Spinal cord (tissue), 9 donors: ENCODE measurements at regions not wholly inside any gene's neighbourhood (a gene's known extent, or its start where the extent isn't known, plus 50 kb on each side); places are given as distances from the start of the nearest gene placed in this dataset.

Experiments used
- DNase-seq, 6 donors: peaks; one replicate each; pipeline versions ENCODE4 v3.0.0 to v3.0.0-alpha.2; 2013 to 2015; ENCODE audit warnings: low spot score in 6 of 6, low read depth in 4 of 6
- H3K27ac ChIP-seq: one replicate; pipeline ENCODE4 v1.5.1; 2013; ENCODE audit warnings: low read depth, low read length, control low read depth
- H3K27me3 ChIP-seq: one replicate; pipeline ENCODE4 v1.6.1; 2013; ENCODE audit warnings: low read length; ENCODE audit not compliant: control insufficient read depth, insufficient read depth
- H3K36me3 ChIP-seq: one replicate; pipeline ENCODE4 v1.6.1; 2013; ENCODE audit warnings: low read length; ENCODE audit not compliant: control insufficient read depth, insufficient read depth
- H3K4me1 ChIP-seq: one replicate; pipeline ENCODE4 v1.6.1; 2013; ENCODE audit warnings: low read length; ENCODE audit not compliant: control insufficient read depth, insufficient read depth
- H3K4me3 ChIP-seq: one replicate; pipeline ENCODE4 v1.5.1; 2013; ENCODE audit warnings: low read depth, low read length, control low read depth
- H3K9me3 ChIP-seq: one replicate; pipeline ENCODE4 v1.6.1; 2013; ENCODE audit warnings: low read length; ENCODE audit not compliant: control insufficient read depth, insufficient read depth
- WGBS: methylation state at CpG from one replicate; pipeline ENCODE4 v1.1.5; 2013; ENCODE audit warnings: missing lambda C conversion rate; ENCODE audit not compliant: insufficient coverage; 5-methylcytosine and 5-hydroxymethylcytosine counted together
- donor health status: healthy.

DNA sequence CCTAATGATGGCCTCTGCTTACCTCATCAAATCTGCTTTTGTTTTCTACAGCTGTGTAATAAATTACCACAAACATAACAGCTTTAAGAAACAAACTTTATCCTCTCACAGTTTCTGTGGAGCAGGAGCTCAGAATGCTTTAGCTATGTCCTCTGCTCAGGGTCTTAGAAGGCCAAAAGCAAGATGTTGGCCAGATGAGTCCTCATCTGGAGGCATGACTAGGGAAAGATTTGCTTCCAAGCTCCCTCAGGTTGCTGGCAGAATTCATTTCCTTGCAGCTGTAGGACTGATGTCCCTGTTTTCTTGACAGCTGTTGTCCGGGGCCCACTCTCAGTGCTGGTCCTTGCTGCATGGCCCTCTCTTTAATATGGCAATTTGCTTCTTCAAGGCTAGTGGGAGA lies 116.7 kb upstream of the PDE5A start:
- no peak overlapping the region for H3K4me3 ChIP-seq
- H3K9me3 ChIP-seq, result no peaks in the 10 kb centered on the region
- no peak for DNase-seq
- no peaks in the 10 kb centered on the region for H3K27me3 ChIP-seq
- H3K4me1 ChIP-seq, result no peaks in the 10 kb centered on the region
- H3K36me3 ChIP-seq, result no peaks in the 10 kb centered on the region
- H3K27ac ChIP-seq, result no peak overlapping the region
- 80% methylated on average over 1 of the region's 1 CpG for WGBS

DNA sequence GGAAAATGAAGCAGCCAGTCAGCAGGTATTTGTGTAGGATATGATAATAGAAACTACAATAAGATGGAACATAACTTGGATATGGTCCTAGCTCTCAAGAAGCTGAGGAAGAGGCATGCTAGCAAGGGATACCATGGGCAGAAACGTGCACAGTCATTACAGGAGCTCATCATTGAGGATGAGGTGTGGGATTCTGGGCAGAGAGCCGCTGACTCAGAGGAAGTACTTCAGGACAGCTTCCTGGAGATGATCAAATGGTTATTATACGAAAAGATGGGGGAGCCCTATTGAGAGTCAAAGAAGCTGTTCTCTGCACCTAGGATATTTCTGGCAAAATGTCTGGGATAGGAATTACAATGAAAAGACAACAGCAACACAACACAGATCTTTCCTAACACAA lies 116.0 kb upstream of the PDE5A start:
- no peaks in the 10 kb centered on the region for H3K27me3 ChIP-seq
- no peak overlapping the region for H3K27ac ChIP-seq
- H3K4me1 ChIP-seq, result no peaks in the 10 kb centered on the region
- no peak for DNase-seq
- no peaks in the 10 kb centered on the region for H3K9me3 ChIP-seq
- WGBS, result 67% methylated on average over 1 of the region's 3 CpGs
- H3K36me3 ChIP-seq, result no peaks in the 10 kb centered on the region
- H3K4me3 ChIP-seq, result no peak overlapping the region

DNA sequence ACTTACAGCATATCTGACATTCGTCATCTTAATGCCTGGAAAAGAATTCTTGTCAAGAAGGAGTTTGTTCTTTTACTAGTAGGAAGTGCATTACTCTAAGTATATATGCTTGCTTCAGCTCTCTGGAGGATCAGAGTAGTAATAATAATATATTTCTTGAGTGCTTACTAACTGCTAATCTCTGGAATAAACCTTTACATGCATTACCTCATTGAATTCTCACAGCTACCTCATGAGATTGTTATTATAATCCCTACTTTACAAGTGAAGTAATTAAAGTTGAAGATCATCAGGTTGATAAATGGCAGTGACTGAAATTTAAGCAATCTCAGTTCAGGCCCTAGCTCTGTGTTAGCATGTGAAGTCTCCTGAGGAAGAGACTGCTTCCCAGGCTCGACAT lies 115.0 kb upstream of the PDE5A start:
- no peaks in the 10 kb centered on the region for H3K9me3 ChIP-seq
- H3K4me1 ChIP-seq, result no peaks in the 10 kb centered on the region
- WGBS, result 80% methylated on average over 1 of the region's 2 CpGs
- no peaks in the 10 kb centered on the region for H3K36me3 ChIP-seq
- no peaks in the 10 kb centered on the region for H3K27me3 ChIP-seq
- no peak for DNase-seq
- H3K27ac ChIP-seq, result no peak overlapping the region
- H3K4me3 ChIP-seq, result no peak overlapping the region

DNA sequence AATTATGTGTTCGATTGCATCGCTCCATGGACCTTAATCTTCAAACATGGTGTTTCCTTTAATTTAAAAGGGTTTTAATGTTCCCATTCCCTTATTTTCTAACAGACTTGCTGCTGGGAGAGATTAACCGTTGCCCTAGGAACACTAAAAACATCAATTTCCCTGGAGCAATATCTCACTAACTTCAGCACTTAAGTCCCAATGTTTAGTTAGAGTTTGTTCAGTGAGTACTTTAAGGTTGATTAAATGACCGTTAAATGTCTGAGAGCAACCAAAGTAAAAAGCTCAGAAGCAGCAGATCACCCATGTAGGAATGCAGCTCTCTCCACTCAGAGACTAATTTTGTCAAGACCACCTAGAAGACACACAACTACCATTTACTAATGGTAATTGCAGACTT lies 111.2 kb upstream of the PDE5A start:
- no peaks in the 10 kb centered on the region for H3K27me3 ChIP-seq
- no CpG with 5 or more reads among the region's 4 CpGs for WGBS

DNA sequence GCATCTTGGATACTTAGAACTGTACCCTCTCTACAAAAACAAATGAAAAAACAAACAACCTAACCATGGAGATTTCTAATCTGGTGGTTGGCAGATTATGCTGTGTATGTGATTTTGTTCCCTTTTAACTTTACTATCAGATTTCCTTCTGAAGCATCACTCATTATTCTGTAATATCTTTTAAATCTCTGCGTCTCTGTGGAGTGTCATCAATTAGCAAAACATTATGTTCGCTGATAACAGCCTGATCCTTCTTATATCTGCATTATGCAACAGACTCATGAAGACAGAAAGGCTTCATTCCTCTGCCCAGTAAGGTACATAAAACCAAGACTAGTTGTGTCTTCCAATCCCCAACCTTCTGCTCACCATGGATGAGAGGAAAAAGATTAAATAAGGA lies 110.3 kb upstream of the PDE5A start:
- H3K9me3 ChIP-seq, result no peaks in the 10 kb centered on the region
- H3K27me3 ChIP-seq, result no peaks in the 10 kb centered on the region
- 100% methylated on average over 2 of the region's 2 CpGs for WGBS
- no peak for DNase-seq
- H3K4me3 ChIP-seq, result no peak overlapping the region
- H3K36me3 ChIP-seq, result no peaks in the 10 kb centered on the region
- no peaks in the 10 kb centered on the region for H3K4me1 ChIP-seq
- H3K27ac ChIP-seq, result no peak overlapping the region

More for the DNA sequence above, 111.2 kb upstream of the PDE5A start:
- Histone ChIP-seq H3K27ac (no peak overlapping the region), H3K4me3 (no peak overlapping the region), H3K9me3 (no peaks in the 10 kb centered on the region), H3K36me3 (no peaks in the 10 kb centered on the region), H3K4me1 (no peaks in the 10 kb centered on the region)
- peak in 2 of 6 donors; percentile 21 to 74 for DNase-seq

DNA sequence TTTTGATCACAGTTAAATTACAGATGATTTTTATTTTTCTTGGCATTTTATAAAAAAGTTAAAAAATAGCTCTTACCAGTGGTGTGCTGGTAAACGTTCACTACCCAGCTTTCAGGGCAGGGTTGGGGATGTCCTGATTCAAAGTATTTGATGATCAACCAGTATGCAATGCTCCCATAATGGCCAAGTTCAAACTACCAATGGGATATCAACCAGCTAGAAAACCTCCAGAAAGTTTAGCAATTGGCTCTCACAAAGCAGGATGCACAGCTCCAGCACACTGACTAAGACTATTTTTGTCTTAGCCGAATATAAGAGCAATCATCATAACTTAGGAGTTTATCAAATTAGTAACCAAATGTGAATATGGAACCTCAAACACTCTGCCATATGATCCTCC lies 108.0 kb upstream of the PDE5A start:
- Histone ChIP-seq H3K9me3 (no peaks in the 10 kb centered on the region), H3K4me1 (no peaks in the 10 kb centered on the region), H3K4me3 (no peak overlapping the region), H3K36me3 (no peaks in the 10 kb centered on the region), H3K27me3 (no peaks in the 10 kb centered on the region), H3K27ac (no peak overlapping the region)
- no peak for DNase-seq
- 80% methylated on average over 1 of the region's 2 CpGs for WGBS

DNA sequence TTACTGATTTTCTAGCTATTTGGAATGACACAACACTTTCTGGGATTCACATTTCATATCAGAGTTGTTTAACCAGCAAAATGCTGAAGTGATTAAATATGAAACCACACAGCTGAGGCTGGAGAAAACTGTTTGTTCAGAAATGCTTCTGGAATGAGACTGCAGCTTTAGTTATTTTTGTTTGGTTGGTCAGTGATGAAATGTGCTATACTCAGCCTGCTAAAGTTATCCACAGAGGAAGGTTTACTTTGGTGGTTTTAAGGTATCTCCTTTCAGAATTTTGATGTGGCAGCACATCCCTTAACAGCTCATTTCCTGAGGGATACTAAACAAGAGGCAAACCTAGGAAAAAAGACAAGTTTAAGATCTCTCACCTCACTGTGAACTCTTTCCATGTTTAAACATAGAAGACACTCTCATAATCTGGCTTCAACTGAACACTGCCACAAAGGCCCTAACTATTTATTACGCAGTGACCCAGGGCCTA lies 106.6 kb upstream of the PDE5A start:
- DNase-seq, result peak in 1 of 6 donors; percentile 21
- no peaks in the 10 kb centered on the region for H3K9me3 ChIP-seq
- H3K27me3 ChIP-seq, result no peaks in the 10 kb centered on the region
- H3K27ac ChIP-seq, result peak overlapping the region; percentile 44
- H3K36me3 ChIP-seq, result no peaks in the 10 kb centered on the region
- no peak overlapping the region for H3K4me3 ChIP-seq
- no CpG with 5 or more reads among the region's 1 CpG for WGBS
- no peaks in the 10 kb centered on the region for H3K4me1 ChIP-seq

DNA sequence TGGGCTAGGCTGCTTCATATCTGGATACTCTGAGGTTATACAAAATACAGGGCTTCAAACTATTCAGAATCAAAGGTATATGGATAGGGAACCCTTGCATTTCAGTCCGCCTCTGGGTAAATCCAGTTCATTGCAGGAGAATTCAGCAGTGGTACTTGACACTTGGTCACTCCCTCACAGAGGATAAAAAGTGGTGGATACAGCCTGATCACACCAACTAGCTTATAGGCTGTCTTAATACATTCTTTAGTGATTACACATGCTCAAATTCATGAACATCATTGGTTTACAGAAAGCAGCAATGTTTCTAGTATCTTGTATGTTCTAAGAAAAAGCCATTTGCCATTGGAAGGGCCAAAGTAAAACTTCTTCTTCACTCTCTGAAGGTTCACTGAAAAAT lies 104.8 kb upstream of the PDE5A start:
- no peak overlapping the region for H3K4me3 ChIP-seq
- DNase-seq, result no peak
- H3K4me1 ChIP-seq, result no peaks in the 10 kb centered on the region
- H3K27ac ChIP-seq, result no peak overlapping the region
- no peaks in the 10 kb centered on the region for H3K9me3 ChIP-seq
- no peaks in the 10 kb centered on the region for H3K36me3 ChIP-seq
- WGBS, result no CpG with 5 or more reads among the region's 1 CpG
- H3K27me3 ChIP-seq, result no peaks in the 10 kb centered on the region

DNA sequence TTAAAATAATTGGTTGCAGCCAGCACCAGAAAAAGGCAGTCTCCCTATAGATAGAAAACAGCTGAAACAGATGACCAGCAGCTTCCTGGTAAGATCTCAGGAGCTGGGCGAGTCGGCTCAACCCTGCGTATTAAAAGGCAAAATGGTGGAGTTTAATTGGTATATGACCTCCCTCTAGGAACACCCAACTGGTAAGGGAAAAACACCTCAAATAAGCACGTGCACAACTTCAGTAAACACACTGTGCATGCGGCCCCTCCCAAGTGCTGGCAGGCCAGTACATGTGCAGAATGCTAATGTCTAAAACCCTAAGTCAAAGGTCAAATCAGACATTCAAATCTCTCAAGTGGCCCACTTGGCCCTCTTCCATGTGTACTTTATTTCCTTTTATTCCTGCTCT lies 103.2 kb upstream of the PDE5A start:
- no peaks in the 10 kb centered on the region for H3K27me3 ChIP-seq
- no peaks in the 10 kb centered on the region for H3K36me3 ChIP-seq
- H3K4me1 ChIP-seq, result no peaks in the 10 kb centered on the region
- H3K4me3 ChIP-seq, result no peak overlapping the region
- 100% methylated on average over 1 of the region's 5 CpGs for WGBS
- H3K9me3 ChIP-seq, result no peaks in the 10 kb centered on the region
- no peak overlapping the region for H3K27ac ChIP-seq
- no peak for DNase-seq

DNA sequence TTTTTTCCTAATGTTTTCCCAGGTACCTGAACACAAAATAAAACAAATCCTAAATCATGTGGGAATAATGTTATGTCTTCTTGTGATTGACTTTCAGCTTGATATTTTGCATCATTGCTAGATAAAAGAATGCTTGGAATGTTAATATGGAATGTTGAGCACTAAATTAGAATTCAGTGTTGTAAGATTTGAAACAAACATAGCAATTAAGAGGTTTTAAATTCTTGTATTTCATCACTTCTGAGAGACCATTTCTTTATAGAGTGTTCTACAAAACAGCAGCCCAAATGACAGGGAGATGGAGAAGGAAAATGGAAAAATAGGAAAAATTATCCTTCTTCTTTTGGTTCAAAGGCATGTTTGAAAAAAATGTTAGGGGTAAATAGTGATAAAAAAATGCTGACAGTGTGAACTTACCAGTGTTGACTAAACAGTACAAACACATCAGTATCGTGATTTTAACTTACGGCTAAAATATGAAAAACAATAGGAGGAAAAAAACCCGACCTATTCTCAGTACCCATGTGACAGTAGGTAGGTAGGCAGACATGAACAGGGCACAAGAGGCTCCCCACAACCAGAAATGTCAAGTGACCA lies 102.6 kb upstream of the PDE5A start:
- no peaks in the 10 kb centered on the region for H3K36me3 ChIP-seq
- H3K9me3 ChIP-seq, result no peaks in the 10 kb centered on the region
- no peaks in the 10 kb centered on the region for H3K27me3 ChIP-seq
- no peak overlapping the region for H3K4me3 ChIP-seq
- WGBS, result no CpG with 5 or more reads among the region's 3 CpGs
- DNase-seq, result no peak
- H3K4me1 ChIP-seq, result no peaks in the 10 kb centered on the region
- no peak overlapping the region for H3K27ac ChIP-seq
